GM18861 (cell line): ENCODE measurements at regions not wholly inside any gene's neighbourhood (a gene's known extent, or its start where the extent isn't known, plus 50 kb on each side); places are given as distances from the start of the nearest gene placed in this dataset.
"Not testable (repeated sequence)": the region's sequence is repeated elsewhere in the genome, so short reads cannot be mapped to it uniquely, and the experiment has no call there.

Experiments
- ATAC-seq: cut with Tn5 transposase; IDR thresholded peaks from one replicate; pipeline ENCODE4 v1.9.1; 2021; ENCODE audit not compliant: unreplicated experiment

- no peak for ATAC-seq
Measured at GRCh38 chr3:71964170-71964569, 179.2 kb upstream of the PROK2 start.

GRCh38 chr3:71962561-71963240 lies 177.8 kb upstream of the PROK2 start:
- ATAC-seq: no peak

- ATAC-seq: no peak
Measured at GRCh38 chr3:71961891-71962290, 176.9 kb upstream of the PROK2 start.

GRCh38 chr3:71961378-71961777 lies 176.4 kb upstream of the PROK2 start:
- ATAC-seq: no peak

- no peak for ATAC-seq
Measured at GRCh38 chr3:71958533-71958932, 173.6 kb upstream of the PROK2 start.

GRCh38 chr3:71956716-71957115 lies 171.8 kb upstream of the PROK2 start:
- ATAC-seq: no peak

GRCh38 chr3:71956069-71956340 lies 171.1 kb upstream of the PROK2 start:
- no peak for ATAC-seq

- ATAC-seq: no peak
Measured at GRCh38 chr3:71955240-71956068, 170.5 kb upstream of the PROK2 start.

- ATAC-seq: no peak
Measured at GRCh38 chr3:71951842-71952241, 166.9 kb upstream of the PROK2 start.

GRCh38 chr3:71951361-71951760 lies 166.4 kb upstream of the PROK2 start:
- ATAC-seq: no peak

GRCh38 chr3:71949442-71949841 lies 164.5 kb upstream of the PROK2 start:
- no peak for ATAC-seq

- no peak for ATAC-seq
Measured at GRCh38 chr3:71944482-71945065, 159.6 kb upstream of the PROK2 start.

GRCh38 chr3:71942432-71943187 lies 157.7 kb upstream of the PROK2 start:
- no peak for ATAC-seq

GRCh38 chr3:71940486-71940885 lies 155.5 kb upstream of the PROK2 start:
- no peak for ATAC-seq

- ATAC-seq: not testable (repeated sequence)
Measured at GRCh38 chr3:71938081-71938480, 153.1 kb upstream of the PROK2 start.

- ATAC-seq: no peak
Measured at GRCh38 chr3:71936681-71937080, 151.7 kb upstream of the PROK2 start.

GRCh38 chr3:71934520-71935270 lies 149.7 kb upstream of the PROK2 start:
- ATAC-seq: no peak

GRCh38 chr3:71931922-71932321 lies 147.0 kb upstream of the PROK2 start:
- ATAC-seq: no peak

- ATAC-seq: no peak
Measured at GRCh38 chr3:71930056-71930991, 145.4 kb upstream of the PROK2 start.

- ATAC-seq: no peak
Measured at GRCh38 chr3:71928212-71928611, 143.3 kb upstream of the PROK2 start.
